ENCODE measurements at regions not wholly inside any gene's neighbourhood (a gene's known extent, or its start where the extent isn't known, plus 50 kb on each side); places are given as distances from the start of the nearest gene placed in this dataset.

DNA sequence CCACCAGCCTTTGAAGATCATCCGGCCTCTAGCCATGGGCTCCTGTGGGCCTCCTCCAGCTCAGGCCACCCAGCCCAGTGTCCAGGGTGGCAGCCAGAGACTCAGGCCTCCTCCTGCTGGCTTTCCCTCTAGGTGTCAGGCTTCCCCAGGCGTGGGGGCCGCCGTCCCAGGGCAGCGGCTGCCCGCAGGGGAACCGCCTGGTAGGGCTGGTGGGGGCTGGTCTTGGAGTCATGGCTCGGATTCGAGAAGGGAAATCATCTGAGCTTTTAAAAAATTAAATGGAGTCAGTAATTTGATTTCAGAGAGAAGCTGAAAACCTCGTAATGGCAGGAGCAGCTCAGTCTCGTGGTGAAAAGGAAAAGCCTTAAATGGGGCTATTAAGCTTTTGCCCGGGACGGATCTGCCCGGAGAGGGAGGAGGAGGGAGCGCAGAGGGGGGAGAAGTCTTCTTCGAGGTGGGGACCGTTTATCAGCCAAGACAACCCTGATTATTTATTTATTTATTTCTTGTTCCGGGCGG is 66.4 kb upstream of the TARDBP start:
- intact Hi-C loops (cut with micrococcal nuclease; ENCODE audit: unreplicated experiment) (no loop called here), in situ Hi-C loops (cut with MboI) (no loop called here)
- FAIRE-seq (no peak), ATAC-seq (no peak), DNase-seq (ENCODE audit: low read depth, low spot score) (no peak)
- Histone ChIP-seq H3K9ac (ENCODE audit: control insufficient read depth, insufficient read depth, low read length) (no peak overlapping the region), H3K79me2 (ENCODE audit: control insufficient read depth, insufficient read depth, low read length) (no peaks in the 10 kb centered on the region), H3K36me3 (ENCODE audit: control insufficient read depth in 2 of 2, insufficient read depth in 2 of 2, low read length in 1 of 2) (no peaks in the 10 kb centered on the region), H4K20me1 (ENCODE audit: control insufficient read depth, insufficient read depth) (no peaks in the 10 kb centered on the region; the same call in 1 of the 2 replicates), H3K27me3 (replicated peaks in 1 of 2; ENCODE audit: control insufficient read depth in 2 of 2, insufficient read depth in 2 of 2, low read length in 1 of 2) (peaks cover 0 to 3% of the 10 kb centered on the region in 2 experiments; a peak in 2 of 4 replicates), H3K4me2 (ENCODE audit: control insufficient read depth, insufficient read depth) (no peak overlapping the region), H3K9me3 (replicated peaks; ENCODE audit: control insufficient read depth, insufficient read depth, low read length) (no peaks in the 10 kb centered on the region), H3K4me3 (no peak overlapping the region), H3K27ac (ENCODE audit: control insufficient read depth, insufficient read depth) (no peak overlapping the region), H3K4me1 (ENCODE audit: control insufficient read depth, insufficient read depth, low read length) (peaks cover 2% of the 10 kb centered on the region), H2AFZ (ENCODE audit: control insufficient read depth, low read depth, low read length) (no peak overlapping the region)
- no peak for TF ChIP-seq CBX3 (IDR thresholded peaks at IDR 0.05; ENCODE audit: borderline replicate concordance, low read depth)
- TF ChIP-seq STAT3 (IDR thresholded peaks at IDR 0.05; ENCODE audit: low read depth, low read length): no peak
- TF ChIP-seq HDGF (IDR thresholded peaks at IDR 0.05): no peak
- no peak for TF ChIP-seq SPI1 (IDR thresholded peaks at IDR 0.05; ENCODE audit: borderline replicate concordance, insufficient read depth, low read depth, low read length)
- TF ChIP-seq ESRRA (IDR thresholded peaks at IDR 0.05; ENCODE audit: low read length): no peak
- no peak for TF ChIP-seq BRCA1 (IDR thresholded peaks at IDR 0.05; ENCODE audit: low read depth, low read length)
- TF ChIP-seq ZNF384 (IDR thresholded peaks at IDR 0.05; ENCODE audit: borderline replicate concordance, low read depth, low read length): no peak
- TF ChIP-seq PAX8 (IDR thresholded peaks at IDR 0.05): no peak
- TF ChIP-seq TAF1 (IDR thresholded peaks at IDR 0.05; ENCODE audit: borderline replicate concordance, low read depth, low read length): no peak
- TF ChIP-seq ASH2L (IDR thresholded peaks at IDR 0.05; ENCODE audit: borderline replicate concordance, low read depth): no peak
- TF ChIP-seq ZNF622 (IDR thresholded peaks at IDR 0.05): no peak
- no peak for TF ChIP-seq CREB1 (IDR thresholded peaks at IDR 0.05; ENCODE audit: low read depth)
- TF ChIP-seq BMI1 (IDR thresholded peaks at IDR 0.05; ENCODE audit: borderline replicate concordance): no peak
- no peak for TF ChIP-seq IRF3 (IDR thresholded peaks at IDR 0.05)
- CTCF ChIA-PET: interaction anchor here (0.5 to 0.7 kb wide), 2 partner anchors 11 to 118 kb away, joined by 3 read pairs; no protein-coding TSS in a partner anchor
- 59% methylated on average over 18 of the region's 19 CpGs for WGBS (ENCODE audit: insufficient coverage, insufficient replicate concordance, low lambda C conversion rate, missing lambda C conversion rate)
- POLR2A ChIA-PET: interaction anchor here (0.6 kb wide), 1 partner anchor 27 kb away, joined by 5 read pairs; no protein-coding TSS in a partner anchor
- no TSS peak for BruUV-seq (replicated peaks)
- RAD21 ChIA-PET (ENCODE audit: unreplicated experiment): interaction anchor here (1.0 kb wide), 1 partner anchor 92 kb away, joined by 4 read pairs; no protein-coding TSS in a partner anchor
- SMC1A ChIA-PET (ENCODE audit: uncharacterized antibody, unreplicated experiment): no interaction called here

Measured in GM12878 (cell line).